ENCODE measurements at regions not wholly inside any gene's neighbourhood (a gene's known extent, or its start where the extent isn't known, plus 50 kb on each side); places are given as distances from the start of the nearest gene placed in this dataset.

GRCh38 chr4:125365731-125366130 lies 51.0 kb downstream of the FAT4 start:
- no peak overlapping the region for H3K4me3 ChIP-seq (ENCODE audit: low read depth, low read length)
- no peak for TF ChIP-seq CTCF (IDR thresholded peaks at IDR 0.05; ENCODE audit: borderline replicate concordance, insufficient read depth, low read depth, low read length)

- no peak overlapping the region for H3K4me3 ChIP-seq (ENCODE audit: low read depth, low read length)
- no peak for TF ChIP-seq CTCF (IDR thresholded peaks at IDR 0.05; ENCODE audit: borderline replicate concordance, insufficient read depth, low read depth, low read length)
Measured at GRCh38 chr4:125368146-125368545, 53.4 kb downstream of the FAT4 start.

- H3K4me3 ChIP-seq (ENCODE audit: low read depth, low read length): no peak overlapping the region
- TF ChIP-seq CTCF (IDR thresholded peaks at IDR 0.05; ENCODE audit: borderline replicate concordance, insufficient read depth, low read depth, low read length): no peak
Measured at GRCh38 chr4:125368671-125369081, 53.9 kb downstream of the FAT4 start.

- H3K4me3 ChIP-seq (ENCODE audit: low read depth, low read length): no peak overlapping the region
Measured at GRCh38 chr4:125369098-125369497, 54.3 kb downstream of the FAT4 start.

GRCh38 chr4:125370478-125370877 lies 55.7 kb downstream of the FAT4 start:
- H3K4me3 ChIP-seq (ENCODE audit: low read depth, low read length): no peak overlapping the region
- no peak for TF ChIP-seq CTCF (IDR thresholded peaks at IDR 0.05; ENCODE audit: borderline replicate concordance, insufficient read depth, low read depth, low read length)

More at GRCh38 chr4:125369098-125369497, 54.3 kb downstream of the FAT4 start:
- TF ChIP-seq CTCF (IDR thresholded peaks at IDR 0.05; ENCODE audit: borderline replicate concordance, insufficient read depth, low read depth, low read length): no peak

- TF ChIP-seq CTCF (IDR thresholded peaks at IDR 0.05; ENCODE audit: borderline replicate concordance, insufficient read depth, low read depth, low read length): no peak
- H3K4me3 ChIP-seq (ENCODE audit: low read depth, low read length): no peak overlapping the region
Measured at GRCh38 chr4:125382995-125383394, 68.2 kb downstream of the FAT4 start.

- H3K4me3 ChIP-seq (ENCODE audit: low read depth, low read length): no peak overlapping the region
- no peak for TF ChIP-seq CTCF (IDR thresholded peaks at IDR 0.05; ENCODE audit: borderline replicate concordance, insufficient read depth, low read depth, low read length)
Measured at GRCh38 chr4:125387770-125388169, 73.0 kb downstream of the FAT4 start.

Measured in GM12875 (cell line).